A673 (cell line): ENCODE measurements at regions not wholly inside any gene's neighbourhood (a gene's known extent, or its start where the extent isn't known, plus 50 kb on each side); places are given as distances from the start of the nearest gene placed in this dataset.

Experiments
- BruUV-seq: library from RNA; stranded (reverse); fragments of 400-500 nt; replicated peaks from 2 replicates; lab custom pipeline; 2021; lab: Mats Ljungman, UMichigan
- CTCF ChIA-PET: fragments of 300-600 bp; sonication (Branson Sonifier 250); formaldehyde crosslinking; loops from one replicate; lab custom pipeline; 2022; ENCODE audit warnings: antibody characterized with exemption; lab: Charles Lee
- POLR2A ChIA-PET: fragments of 300-600 bp; sonication (Branson Sonifier 250); formaldehyde crosslinking; loops from one replicate; lab custom pipeline; 2022; ENCODE audit warnings: antibody characterized with exemption; ENCODE audit not compliant: low non-redundant PET; lab: Charles Lee
- DNase-seq: peaks from one replicate; pipeline ENCODE4 v3.0.0-alpha.2; 2015; ENCODE audit warnings: low spot score
- H3K27ac ChIP-seq: fragments of 200-600 bp; sonication (generic); 2 replicates; pipeline ENCODE4 v1.5.1; 2016; ENCODE audit warnings: mixed run types, low read depth, mild to moderate bottlenecking, mixed read lengths, antibody characterized with exemption, low read length; ENCODE audit not compliant: poor library complexity, severe bottlenecking
- H3K27me3 ChIP-seq: fragments of 200-600 bp; sonication (generic); replicated peaks from 2 replicates; pipeline ENCODE4 v1.6.1; 2017; ENCODE audit warnings: mixed run types, low read depth, mild to moderate bottlenecking, mixed read lengths, antibody characterized with exemption, low read length; ENCODE audit not compliant: insufficient read depth, poor library complexity
- H3K36me3 ChIP-seq: fragments of 200-600 bp; sonication (generic); 2 replicates; pipeline ENCODE4 v1.6.1; 2016; ENCODE audit warnings: mixed run types, mild to moderate bottlenecking, mixed read lengths, antibody characterized with exemption, low read length; ENCODE audit not compliant: insufficient read depth, poor library complexity, severe bottlenecking
- H3K4me1 ChIP-seq: fragments of 200-600 bp; sonication (generic); 2 replicates; pipeline ENCODE4 v1.6.1; 2017; ENCODE audit warnings: mixed run types, mild to moderate bottlenecking, mixed read lengths, antibody characterized with exemption, low read length; ENCODE audit not compliant: insufficient read depth, poor library complexity, severe bottlenecking
- H3K4me3 ChIP-seq: fragments of 200-600 bp; sonication (generic); 2 replicates; pipeline ENCODE4 v1.5.1; 2016; ENCODE audit warnings: low read depth, mixed run types, mild to moderate bottlenecking, mixed read lengths, low read length; ENCODE audit not compliant: poor library complexity, severe bottlenecking
- H3K9me3 ChIP-seq: fragments of 200-600 bp; sonication (generic); 2 replicates; pipeline ENCODE4 v1.6.1; 2016; ENCODE audit warnings: mixed run types, low read depth, mild to moderate bottlenecking, mixed read lengths, antibody characterized with exemption, low read length; ENCODE audit not compliant: poor library complexity, severe bottlenecking
- CTCF ChIP-seq: fragments of 300-800, 200-600 bp; sonication (generic); conservative IDR thresholded peaks from 2 replicates; pipeline ENCODE4 v1.5.1; 2017; ENCODE audit warnings: low read depth, mild to moderate bottlenecking, antibody characterized with exemption, low read length, moderate library complexity, mixed read lengths
- EZH2 ChIP-seq: fragments of 200-600 bp; sonication (generic); IDR thresholded peaks from 2 replicates; pipeline ENCODE4 v1.6.1; 2017; ENCODE audit warnings: borderline replicate concordance, low read depth, mild to moderate bottlenecking, mixed read lengths, antibody characterized with exemption, low read length; ENCODE audit not compliant: poor library complexity, severe bottlenecking
- intact Hi-C: fragments of 100-400 bp; cut with micrococcal nuclease; formaldehyde crosslinking; loops from one replicate; pipeline ENCODE4 v1.10.0; 2022; ENCODE audit not compliant: unreplicated experiment

- POLR2A ChIA-PET = no interaction called here
- Histone ChIP-seq H3K27ac (no peak overlapping the region), H3K4me1 (peaks cover 8% of the 10 kb centered on the region), H3K4me3 (no peak overlapping the region), H3K27me3 (no peaks in the 10 kb centered on the region), H3K9me3 (no peaks in the 10 kb centered on the region), H3K36me3 (no peaks in the 10 kb centered on the region)
- no TSS peak for BruUV-seq
- CTCF ChIA-PET = no interaction called here
- peak; percentile 13 for DNase-seq
- TF ChIP-seq CTCF (no peak), EZH2 (no peak)
- intact Hi-C loops = no loop called here
Measured at GRCh38 chr2:196263181-196263747, 91.9 kb upstream of the STK17B start.

DNA sequence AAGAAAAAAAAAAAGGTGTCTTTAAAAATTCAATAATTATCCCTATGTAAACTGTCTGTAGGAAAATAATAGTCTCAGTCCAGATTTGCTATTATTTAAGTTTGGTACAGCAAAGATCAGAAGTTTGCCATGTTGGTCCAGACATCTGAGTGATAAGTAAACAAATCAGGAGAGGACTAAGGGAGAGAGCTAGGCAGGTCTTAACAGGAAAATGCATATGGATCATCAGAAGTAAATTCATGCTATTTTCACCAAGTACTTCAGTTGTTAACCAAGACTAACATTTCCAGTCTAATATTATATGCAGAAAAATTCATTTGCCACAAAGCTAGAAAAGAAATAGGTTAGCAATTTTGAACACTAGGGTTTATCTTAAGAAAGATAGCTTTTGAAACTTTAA, 95.0 kb upstream of the STK17B start:
- Histone ChIP-seq H3K27ac (no peak overlapping the region), H3K27me3 (no peaks in the 10 kb centered on the region), H3K9me3 (no peaks in the 10 kb centered on the region), H3K36me3 (no peaks in the 10 kb centered on the region), H3K4me3 (no peak overlapping the region), H3K4me1 (peaks cover 13% of the 10 kb centered on the region)
- intact Hi-C loops = loop anchor here (2.0 kb wide), 1 partner anchor 32 kb away; no protein-coding TSS in a partner anchor
- no TSS peak for BruUV-seq
- ChIA-PET POLR2A (no interaction called here), CTCF (no interaction called here)
- no peak for DNase-seq
- no peak for TF ChIP-seq EZH2
- TF ChIP-seq CTCF = no peak

DNA sequence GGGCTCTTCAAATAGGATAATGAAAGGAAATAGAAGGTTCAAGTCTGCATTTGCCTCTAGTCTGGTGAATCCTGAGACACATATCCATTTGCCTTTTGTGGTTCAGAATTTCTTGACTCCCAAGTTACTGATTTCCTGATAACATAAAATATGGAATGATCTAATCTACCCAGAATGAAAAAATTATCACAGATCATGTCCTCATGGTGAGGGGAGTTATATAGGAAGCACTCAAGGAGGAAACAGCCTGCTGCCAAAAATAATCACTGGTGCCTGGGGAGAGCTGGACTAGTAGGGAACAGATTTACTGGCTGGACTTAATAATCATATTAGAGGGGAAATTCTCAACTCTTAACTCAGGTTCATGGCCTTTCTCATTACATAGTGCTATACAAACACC, 95.5 kb upstream of the STK17B start:
- DNase-seq = peak; percentile 76
- Histone ChIP-seq H3K9me3 (no peaks in the 10 kb centered on the region), H3K27ac (no peak overlapping the region), H3K4me1 (peaks cover 13% of the 10 kb centered on the region), H3K36me3 (no peaks in the 10 kb centered on the region), H3K27me3 (no peaks in the 10 kb centered on the region), H3K4me3 (no peak overlapping the region)
- ChIA-PET CTCF (no interaction called here), POLR2A (no interaction called here)
- no peak for TF ChIP-seq EZH2
- TF ChIP-seq CTCF = no peak
- intact Hi-C loops = loop anchor here (2.0 kb wide), 1 partner anchor 32 kb away; no protein-coding TSS in a partner anchor
- BruUV-seq = no TSS peak
